ENCODE measurements at regions not wholly inside any gene's neighbourhood (a gene's known extent, or its start where the extent isn't known, plus 50 kb on each side); places are given as distances from the start of the nearest gene placed in this dataset.

- Histone ChIP-seq H3K4me1 (no peaks in the 10 kb centered on the region), H3K4me3 (replicated peaks in 1 of 3) (no peak overlapping the region), H3K9me3 (no peaks in the 10 kb centered on the region), H3K27ac (no peak overlapping the region), H3K36me3 (no peaks in the 10 kb centered on the region), H3K27me3 (no peaks in the 10 kb centered on the region)
- intact Hi-C loops (cut with DNase I) = no loop called here
- 92% methylated on average over 5 of the region's 5 CpGs for WGBS, 2 donors
- no peak for TF ChIP-seq POLR2A (IDR thresholded peaks at IDR 0.05)
- DNase-seq = no peak
These were observed 69.0 kb upstream of the RFXAP start for GRCh38 chr13:36750046-36750445.

DNA sequence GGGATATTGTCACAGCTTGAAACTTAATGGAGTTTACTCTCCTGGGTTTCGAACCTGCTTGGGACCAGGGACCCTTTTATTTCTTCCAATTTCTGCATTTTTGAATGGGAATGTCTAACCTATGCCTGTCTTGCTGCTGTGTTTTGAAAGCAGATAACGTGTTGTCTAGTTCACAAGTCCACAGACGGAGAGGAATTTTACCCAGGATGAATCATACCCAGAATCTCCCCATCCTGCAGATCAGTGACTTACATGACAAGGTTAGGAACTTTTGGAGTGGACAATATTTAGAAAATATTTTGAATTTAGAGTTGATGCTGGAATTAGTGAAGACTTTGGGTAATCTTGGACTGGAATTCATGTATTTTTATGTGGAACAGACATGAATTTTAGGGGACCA, 68.6 kb upstream of the RFXAP start:
- no peaks in the 10 kb centered on the region for H3K9me3 ChIP-seq
- H3K27ac ChIP-seq = no peak overlapping the region
- WGBS, 2 donors = 84 to 90% methylated on average over 3 of the region's 3 CpGs
- intact Hi-C loops (cut with DNase I) = no loop called here
- H3K4me3 ChIP-seq (replicated peaks in 1 of 3) = no peak overlapping the region
- no peaks in the 10 kb centered on the region for H3K4me1 ChIP-seq
- H3K27me3 ChIP-seq = no peaks in the 10 kb centered on the region
- no peak for DNase-seq
- TF ChIP-seq, protein P1, sequence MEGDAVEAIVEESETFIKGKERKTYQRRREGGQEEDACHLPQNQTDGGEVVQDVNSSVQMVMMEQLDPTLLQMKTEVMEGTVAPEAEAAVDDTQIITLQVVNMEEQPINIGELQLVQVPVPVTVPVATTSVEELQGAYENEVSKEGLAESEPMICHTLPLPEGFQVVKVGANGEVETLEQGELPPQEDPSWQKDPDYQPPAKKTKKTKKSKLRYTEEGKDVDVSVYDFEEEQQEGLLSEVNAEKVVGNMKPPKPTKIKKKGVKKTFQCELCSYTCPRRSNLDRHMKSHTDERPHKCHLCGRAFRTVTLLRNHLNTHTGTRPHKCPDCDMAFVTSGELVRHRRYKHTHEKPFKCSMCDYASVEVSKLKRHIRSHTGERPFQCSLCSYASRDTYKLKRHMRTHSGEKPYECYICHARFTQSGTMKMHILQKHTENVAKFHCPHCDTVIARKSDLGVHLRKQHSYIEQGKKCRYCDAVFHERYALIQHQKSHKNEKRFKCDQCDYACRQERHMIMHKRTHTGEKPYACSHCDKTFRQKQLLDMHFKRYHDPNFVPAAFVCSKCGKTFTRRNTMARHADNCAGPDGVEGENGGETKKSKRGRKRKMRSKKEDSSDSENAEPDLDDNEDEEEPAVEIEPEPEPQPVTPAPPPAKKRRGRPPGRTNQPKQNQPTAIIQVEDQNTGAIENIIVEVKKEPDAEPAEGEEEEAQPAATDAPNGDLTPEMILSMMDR (IDR thresholded peaks at IDR 0.05) = no peak
- no peak for TF ChIP-seq POLR2A (IDR thresholded peaks at IDR 0.05)
- no peaks in the 10 kb centered on the region for H3K36me3 ChIP-seq

DNA sequence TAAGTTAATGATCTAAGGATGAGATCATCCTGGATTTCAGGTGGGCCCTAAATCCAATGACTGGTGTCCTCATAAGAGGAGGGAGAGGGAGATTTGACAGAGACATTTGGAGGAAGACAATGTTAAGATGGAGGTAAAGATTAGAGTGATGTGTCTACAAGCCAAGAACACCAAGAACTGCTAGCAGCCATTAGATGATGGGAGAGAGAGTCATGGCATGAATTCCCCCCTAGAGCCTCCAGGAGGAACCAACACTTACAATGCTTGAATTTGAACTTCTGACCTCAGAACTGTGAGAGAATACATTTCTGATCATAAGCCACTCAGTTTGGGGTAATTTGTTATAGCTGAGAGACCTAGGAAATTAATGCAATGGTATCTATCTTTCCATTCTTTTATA, 68.1 kb upstream of the RFXAP start:
- intact Hi-C loops (cut with DNase I) = no loop called here
- Histone ChIP-seq H3K9me3 (no peaks in the 10 kb centered on the region), H3K4me1 (no peaks in the 10 kb centered on the region), H3K36me3 (no peaks in the 10 kb centered on the region), H3K4me3 (replicated peaks in 1 of 3) (no peak overlapping the region), H3K27me3 (no peaks in the 10 kb centered on the region), H3K27ac (no peak overlapping the region)
- TF ChIP-seq POLR2A (IDR thresholded peaks at IDR 0.05) = no peak
- TF ChIP-seq, protein P1 (IDR thresholded peaks at IDR 0.05) = no peak
- no peak for DNase-seq

DNA sequence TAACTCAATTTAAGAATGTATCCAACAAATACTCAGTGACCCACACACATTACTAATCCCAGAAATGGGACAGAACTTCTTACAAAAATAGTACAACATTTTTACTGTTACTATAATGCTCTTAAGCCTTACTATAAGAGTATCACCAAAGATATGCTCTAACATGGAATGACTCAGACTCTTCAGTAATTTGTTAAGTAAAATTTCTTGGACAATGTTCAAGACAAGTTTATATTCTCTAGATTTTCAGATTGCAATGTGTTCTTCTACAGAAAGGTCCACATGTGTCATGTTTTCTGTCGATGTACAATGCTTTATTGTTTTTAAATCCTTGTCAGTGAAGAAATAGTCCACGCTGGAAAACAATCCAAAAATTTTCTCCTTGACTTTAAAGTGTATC, 66.3 kb upstream of the RFXAP start:
- Histone ChIP-seq H3K36me3 (no peaks in the 10 kb centered on the region), H3K4me3 (replicated peaks in 1 of 3) (no peak overlapping the region), H3K27ac (no peak overlapping the region), H3K4me1 (no peaks in the 10 kb centered on the region), H3K9me3 (no peaks in the 10 kb centered on the region), H3K27me3 (no peaks in the 10 kb centered on the region)
- DNase-seq = no peak
- TF ChIP-seq, protein P1 (IDR thresholded peaks at IDR 0.05) = no peak
- no peak for TF ChIP-seq POLR2A (IDR thresholded peaks at IDR 0.05)
- intact Hi-C loops (cut with DNase I) = no loop called here
- 82 to 90% methylated on average over 2 of the region's 2 CpGs for WGBS, 2 donors

DNA sequence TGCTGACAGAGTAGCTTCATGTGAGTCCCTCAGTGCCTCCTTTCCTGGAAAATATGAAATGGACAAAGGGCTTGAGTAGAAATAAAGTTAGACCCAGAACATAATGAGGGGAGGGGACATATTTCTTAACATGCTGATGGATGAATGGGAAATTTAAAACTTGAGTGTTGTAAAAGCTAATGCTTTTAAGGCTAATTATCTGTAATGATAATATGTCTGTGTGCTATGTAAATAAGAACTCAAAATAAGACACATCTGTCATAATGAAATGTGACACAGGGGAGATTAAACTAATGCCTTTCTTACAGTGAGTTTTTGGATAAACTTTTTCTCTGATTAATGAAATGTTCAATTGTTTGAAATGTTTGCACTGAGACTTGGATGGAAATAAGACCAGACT, 65.8 kb upstream of the RFXAP start:
- H3K9me3 ChIP-seq = no peaks in the 10 kb centered on the region
- H3K4me1 ChIP-seq = no peaks in the 10 kb centered on the region
- H3K27me3 ChIP-seq = no peaks in the 10 kb centered on the region
- no peaks in the 10 kb centered on the region for H3K36me3 ChIP-seq
- DNase-seq = no peak
- H3K4me3 ChIP-seq (replicated peaks in 1 of 3) = no peak overlapping the region
- TF ChIP-seq, protein P1 (IDR thresholded peaks at IDR 0.05) = no peak
- TF ChIP-seq POLR2A (IDR thresholded peaks at IDR 0.05) = no peak
- no peak overlapping the region for H3K27ac ChIP-seq
- intact Hi-C loops (cut with DNase I) = no loop called here

DNA sequence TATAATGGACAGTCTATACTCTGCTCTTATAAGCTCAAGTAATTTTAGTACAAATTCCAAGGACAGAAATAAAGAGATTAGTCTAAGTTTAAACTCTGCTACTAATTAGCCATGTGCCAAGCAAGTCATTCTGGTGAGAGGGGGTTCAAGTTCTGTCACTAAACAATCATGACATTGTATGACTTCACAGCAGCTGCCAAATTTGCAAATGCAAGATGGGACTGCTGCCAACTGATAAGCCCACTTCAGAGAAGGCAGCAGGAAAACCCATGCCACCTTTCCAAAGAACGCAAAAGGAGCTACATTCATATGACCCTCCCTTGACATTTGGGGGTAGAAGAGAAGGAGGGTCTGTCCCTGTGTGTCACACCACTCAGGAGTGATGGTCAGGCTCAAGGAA, 60.7 kb upstream of the RFXAP start:
- Histone ChIP-seq H3K4me3 (replicated peaks in 1 of 3) (no peak overlapping the region), H3K9me3 (no peaks in the 10 kb centered on the region), H3K4me1 (no peaks in the 10 kb centered on the region), H3K36me3 (no peaks in the 10 kb centered on the region), H3K27me3 (no peaks in the 10 kb centered on the region), H3K27ac (no peak overlapping the region)
- no peak for DNase-seq
- 27 to 33% methylated on average over 1 of the region's 1 CpG for WGBS, 2 donors
- TF ChIP-seq, protein P1 (IDR thresholded peaks at IDR 0.05) = no peak
- no peak for TF ChIP-seq POLR2A (IDR thresholded peaks at IDR 0.05)
- intact Hi-C loops (cut with DNase I) = no loop called here
